Stimulated activated naive CD8-positive, alpha-beta T cell treated with anti-CD3 and anti-CD28 coated beads, Interleukin-15, Interleukin-2, amounts not matched to agents 100 U/mL and 50 U/mL, for 24 hours (primary cell): ENCODE measurements at regions not wholly inside any gene's neighbourhood (a gene's known extent, or its start where the extent isn't known, plus 50 kb on each side); places are given as distances from the start of the nearest gene placed in this dataset.
"Not testable (repeated sequence)": the region's sequence is repeated elsewhere in the genome, so short reads cannot be mapped to it uniquely, and the experiment has no call there.

Experiments used
- ATAC-seq: fragments of 150-1000 bp; cut with Tn5 transposase; one replicate; pipeline ENCODE4 v1.10.0; 2021
- DNase-seq: peaks from one replicate; pipeline ENCODE4 v3.0.0; 2021

DNA sequence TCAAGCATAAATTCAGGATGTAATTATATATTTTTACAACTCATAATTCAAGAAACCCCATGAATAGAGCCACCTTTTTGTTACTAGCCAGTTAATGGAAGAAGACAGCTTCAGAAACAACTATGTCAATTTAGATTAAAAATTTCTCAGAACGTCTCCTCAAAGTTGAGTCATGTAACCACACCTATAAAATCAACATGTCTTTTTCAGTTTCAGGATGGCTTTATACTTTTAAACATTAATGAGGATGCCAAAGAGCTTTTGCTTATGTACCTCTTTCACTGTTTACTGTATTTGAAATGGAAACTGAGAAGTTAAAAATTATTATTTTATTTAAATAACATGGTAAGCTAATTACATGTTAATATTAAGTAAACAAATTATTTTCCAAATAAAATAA, 280.1 kb downstream of the PTH2R start:
- ATAC-seq (no peak), DNase-seq (no peak)

DNA sequence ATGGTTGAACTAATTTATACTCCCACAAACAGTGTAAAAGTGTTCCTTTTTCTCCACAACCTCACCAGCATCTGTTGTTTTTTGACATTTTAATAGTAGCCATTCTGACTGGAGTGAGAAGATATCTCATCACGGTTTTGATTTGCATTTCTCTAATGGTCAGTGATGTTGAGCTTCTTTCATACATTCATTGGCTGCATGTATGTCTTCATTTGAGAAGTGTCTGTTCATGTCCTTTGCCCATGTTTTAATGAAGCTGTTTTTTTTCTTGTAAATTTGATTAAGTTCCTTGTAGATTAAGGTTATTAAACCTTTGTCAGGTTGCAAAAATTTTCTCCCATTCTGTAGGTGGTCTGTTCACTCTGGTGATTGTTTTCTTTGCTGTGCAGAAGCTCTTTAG, 281.1 kb downstream of the PTH2R start:
- not testable (repeated sequence) for DNase-seq, ATAC-seq

DNA sequence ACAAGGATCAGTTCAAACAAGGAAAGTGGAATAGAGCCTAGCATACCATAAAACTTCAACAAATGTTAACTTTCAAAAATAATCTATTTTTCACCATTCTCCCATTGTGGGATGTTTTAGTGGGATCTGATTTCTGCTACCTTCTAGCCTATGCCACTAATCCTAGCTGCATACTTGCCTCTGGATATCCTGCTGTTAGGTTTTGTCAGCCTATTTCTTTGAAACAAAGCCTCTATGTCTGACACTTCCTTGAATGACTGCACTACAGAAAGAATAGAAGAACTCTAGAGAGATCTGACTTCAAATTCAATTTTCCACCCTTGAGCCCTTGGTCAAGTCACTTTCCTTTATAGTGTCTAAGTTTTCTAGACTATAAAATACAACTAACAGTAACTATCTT, 291.5 kb downstream of the PTH2R start:
- ATAC-seq, result no peak
- no peak for DNase-seq

- no peak for ATAC-seq
- DNase-seq, result no peak
Measured at GRCh38 chr2:208708486-208708885, 301.9 kb downstream of the PTH2R start.

- ATAC-seq (no peak), DNase-seq (no peak)
Measured at GRCh38 chr2:208711598-208711997, 305.0 kb downstream of the PTH2R start.

GRCh38 chr2:208713066-208713745, 306.6 kb downstream of the PTH2R start:
- ATAC-seq, result no peak
- DNase-seq, result no peak

DNA sequence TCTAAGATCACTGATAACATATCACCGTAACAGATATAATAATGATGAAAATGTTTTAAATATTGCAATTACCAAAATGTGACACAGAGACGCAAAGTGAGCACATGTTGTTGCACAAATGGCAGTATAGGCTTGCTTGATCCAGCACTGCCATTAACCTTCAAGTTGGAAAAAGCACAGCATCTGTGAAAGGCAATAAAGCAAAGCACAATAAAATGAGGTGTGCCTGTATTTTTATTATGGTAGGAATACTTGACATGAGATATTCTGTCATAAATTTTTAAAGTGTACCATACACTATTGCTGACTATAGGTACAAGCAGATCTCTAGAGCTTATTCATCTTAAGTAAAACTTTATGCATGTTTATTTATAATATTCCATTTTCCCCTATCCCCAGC, 312.2 kb downstream of the PTH2R start:
- ATAC-seq (no peak), DNase-seq (no peak)

DNA sequence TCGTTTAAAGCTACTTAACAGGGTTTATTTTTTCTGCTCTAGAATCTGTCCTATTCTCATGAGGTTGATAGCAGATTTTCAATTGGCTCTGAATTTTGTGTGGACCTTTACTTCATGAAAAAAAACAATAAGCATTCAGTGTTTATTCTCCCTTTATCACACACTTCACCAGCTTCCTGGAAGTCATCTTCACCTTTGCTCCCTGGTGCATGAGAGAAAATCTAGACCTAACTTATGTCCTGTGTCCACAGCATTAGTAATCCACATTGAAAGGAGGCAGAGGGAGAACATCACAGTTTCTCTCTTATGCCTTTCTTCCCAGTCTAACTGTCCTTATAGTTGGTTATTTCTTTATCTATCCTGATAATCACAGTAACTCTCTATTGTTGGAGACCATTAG, 316.1 kb downstream of the PTH2R start:
- ATAC-seq, result no peak
- no peak for DNase-seq

- DNase-seq (no peak), ATAC-seq (no peak)
Measured at GRCh38 chr2:208725280-208725679, 318.7 kb downstream of the PTH2R start.

DNA sequence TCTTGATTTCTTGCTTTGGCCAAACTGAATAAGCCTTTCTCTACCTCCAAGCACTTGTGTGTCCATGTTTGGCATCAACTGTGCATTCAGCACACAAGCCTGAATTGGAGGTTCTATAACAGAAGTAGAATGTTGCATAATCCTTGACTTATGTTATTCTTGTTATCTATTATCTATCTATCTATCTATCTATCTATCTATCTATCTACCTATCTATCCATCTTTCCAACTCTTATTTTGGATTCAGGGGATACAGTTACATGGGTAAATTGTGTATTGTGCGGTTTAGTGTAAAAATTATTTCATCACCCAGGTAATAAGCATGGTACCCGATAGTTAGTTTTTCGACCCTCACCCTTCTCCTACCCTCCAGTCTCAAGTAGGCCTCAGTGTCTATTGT, 319.6 kb downstream of the PTH2R start:
- ATAC-seq (no peak), DNase-seq (no peak)

GRCh38 chr2:208751663-208752415, 345.2 kb downstream of the PTH2R start:
- ATAC-seq, DNase-seq: not testable (repeated sequence)

- DNase-seq, result no peak
- ATAC-seq, result no peak
Measured at GRCh38 chr2:208757364-208757763, 350.8 kb downstream of the PTH2R start.

- DNase-seq, ATAC-seq: not testable (repeated sequence)
Measured at GRCh38 chr2:208773074-208773473, 366.5 kb downstream of the PTH2R start.

- ATAC-seq (no peak), DNase-seq (no peak)
Measured at GRCh38 chr2:208781166-208781565, 374.6 kb downstream of the PTH2R start.

GRCh38 chr2:208782097-208782496, 375.5 kb downstream of the PTH2R start:
- no peak for ATAC-seq
- DNase-seq, result no peak

DNA sequence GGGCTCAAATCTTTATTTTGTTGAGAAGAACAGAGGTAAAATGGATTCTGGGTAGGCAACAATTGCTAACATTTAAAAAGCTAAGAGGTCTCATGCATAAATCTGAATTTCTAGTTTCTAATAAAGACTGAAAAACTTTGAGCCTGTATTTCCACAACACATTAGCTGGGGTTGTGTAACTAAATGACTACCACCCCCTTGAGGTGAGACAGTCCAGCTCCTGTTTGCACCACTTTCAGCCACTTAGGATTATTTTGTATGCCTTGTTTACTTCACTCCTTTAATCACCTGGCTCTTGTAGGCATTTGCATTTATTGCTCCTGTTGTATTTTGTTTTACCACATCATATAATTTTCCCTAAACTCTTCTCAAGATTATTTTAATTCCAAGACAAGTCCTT, 376.6 kb downstream of the PTH2R start:
- ATAC-seq (no peak), DNase-seq (no peak)

DNA sequence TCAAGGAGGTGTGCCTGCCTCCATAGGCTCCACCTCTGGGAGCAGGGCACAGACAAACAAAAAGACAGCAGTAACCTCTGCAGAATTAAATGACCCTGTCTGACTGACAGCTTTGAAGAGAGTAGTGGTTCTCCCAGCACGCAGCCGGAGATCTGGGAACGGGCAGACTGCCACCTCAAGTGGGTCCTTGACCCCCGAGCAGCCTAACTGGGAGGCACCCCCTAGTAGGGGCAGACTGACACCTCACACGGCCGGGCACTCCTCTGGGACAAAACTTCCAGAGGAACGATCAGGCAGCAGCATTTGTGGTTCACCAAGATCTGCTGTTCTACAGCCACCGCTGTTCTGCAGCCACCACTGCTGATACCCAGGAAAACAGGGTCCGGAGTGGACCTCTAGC, 378.2 kb downstream of the PTH2R start:
- not testable (repeated sequence) for DNase-seq, ATAC-seq

GRCh38 chr2:208791257-208791656, 384.7 kb downstream of the PTH2R start:
- no peak for DNase-seq
- ATAC-seq, result no peak

DNA sequence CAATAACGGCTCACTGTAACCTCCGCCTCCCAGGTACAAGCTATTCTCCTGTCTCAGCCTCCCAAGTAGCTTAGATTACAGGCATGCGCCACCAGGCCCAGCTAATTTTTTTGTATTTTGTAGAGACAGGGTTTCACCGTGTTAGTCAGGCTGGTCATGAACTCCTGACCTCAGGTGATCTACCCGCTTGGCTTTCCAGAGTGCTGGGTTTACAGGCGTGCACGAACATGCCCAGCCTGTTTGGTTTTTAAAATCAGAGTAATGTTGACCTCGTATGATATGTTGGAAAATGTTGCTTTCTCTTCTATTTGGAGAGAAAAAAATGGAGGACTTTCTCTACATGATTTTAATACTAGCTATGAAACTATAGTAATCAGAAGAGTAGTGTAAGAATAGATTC, 386.2 kb downstream of the PTH2R start:
- ATAC-seq, result no peak
- DNase-seq, result no peak

- ATAC-seq, result no peak
- no peak for DNase-seq
Measured at GRCh38 chr2:208793434-208793833, 386.8 kb downstream of the PTH2R start.

- DNase-seq (no peak), ATAC-seq (no peak)
Measured at GRCh38 chr2:208794288-208794975, 387.8 kb downstream of the PTH2R start.

GRCh38 chr2:208798698-208799097, 392.1 kb downstream of the PTH2R start:
- no peak for ATAC-seq
- no peak for DNase-seq

DNA sequence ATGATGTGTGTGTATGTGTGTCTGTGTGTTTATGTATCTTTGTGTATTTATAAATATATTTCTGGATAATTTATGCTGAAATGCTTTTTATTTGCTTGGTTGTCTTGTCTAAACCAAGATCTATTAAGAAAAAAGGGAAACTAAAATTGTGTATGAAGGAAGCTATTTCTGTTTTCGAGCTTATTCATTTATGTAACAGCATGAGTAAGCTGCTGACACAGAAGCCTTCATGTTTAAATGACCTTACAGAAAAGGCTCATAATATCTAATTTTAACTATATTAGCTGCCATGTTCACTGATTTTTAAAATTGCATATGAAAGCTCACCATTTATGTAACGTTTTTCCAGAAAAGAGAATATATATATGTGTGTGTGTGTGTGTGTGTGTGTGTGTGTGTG, 392.8 kb downstream of the PTH2R start:
- DNase-seq (no peak), ATAC-seq (no peak)
